GM12892 (cell line): ENCODE measurements at regions not wholly inside any gene's neighbourhood (a gene's known extent, or its start where the extent isn't known, plus 50 kb on each side); places are given as distances from the start of the nearest gene placed in this dataset.

Source experiments
- POLR2A ChIP-seq: IDR thresholded peaks from 2 replicates; pipeline ENCODE4 v1.6.1; 2011; ENCODE audit warnings: low read depth, low read length, control low read depth
- POLR2AphosphoS5 ChIP-seq: IDR thresholded peaks from 2 replicates; pipeline ENCODE4 v1.6.1; 2011; ENCODE audit warnings: low read depth, low read length, control low read depth

- no peak for TF ChIP-seq POLR2AphosphoS5
- no peak for TF ChIP-seq POLR2A
These were observed 493.6 kb upstream of the SPHKAP start for GRCh38 chr2:228675091-228675490.
